Germinal center (tissue), 1 donor: ENCODE measurements at regions not wholly inside any gene's neighbourhood (a gene's known extent, or its start where the extent isn't known, plus 50 kb on each side); places are given as distances from the start of the nearest gene placed in this dataset.
"Not testable (repeated sequence)": the region's sequence is repeated elsewhere in the genome, so short reads cannot be mapped to it uniquely, and the experiment has no call there.

Experiments
- DNase-seq: peaks from one replicate; pipeline ENCODE4 v3.0.0; 2012; ENCODE audit warnings: mixed read lengths, low spot score

GRCh38 chr1:144516172-144516571 is 54.7 kb upstream of the NBPF15 start:
- DNase-seq, result not testable (repeated sequence)

DNA sequence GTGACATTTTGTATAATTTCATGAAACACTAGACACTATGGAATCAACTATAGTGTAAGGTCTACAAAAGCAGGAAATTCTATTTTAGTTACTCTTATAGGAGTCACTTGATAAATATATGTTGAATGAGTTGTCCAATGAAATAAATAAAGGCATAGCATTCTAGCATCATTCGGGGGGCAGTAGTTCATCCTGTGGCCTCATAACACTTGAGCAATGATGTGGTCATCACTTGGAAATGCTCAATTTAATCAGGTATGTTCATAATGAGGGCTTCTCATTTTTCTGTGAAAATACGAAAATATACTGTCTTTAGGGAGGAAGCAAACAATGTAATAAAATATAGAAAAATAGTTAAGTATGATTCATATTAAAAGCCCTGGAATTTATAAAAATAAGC is 55.4 kb upstream of the NBPF15 start:
- not testable (repeated sequence) for DNase-seq

GRCh38 chr1:144518439-144518838 is 57.0 kb upstream of the NBPF15 start:
- DNase-seq, result not testable (repeated sequence)

- DNase-seq, result not testable (repeated sequence)
These were observed 58.2 kb upstream of the NBPF15 start for GRCh38 chr1:144519528-144520189.

- DNase-seq, result peak; percentile 6
These were observed 62.4 kb upstream of the NBPF15 start for GRCh38 chr1:144523661-144524407.

DNA sequence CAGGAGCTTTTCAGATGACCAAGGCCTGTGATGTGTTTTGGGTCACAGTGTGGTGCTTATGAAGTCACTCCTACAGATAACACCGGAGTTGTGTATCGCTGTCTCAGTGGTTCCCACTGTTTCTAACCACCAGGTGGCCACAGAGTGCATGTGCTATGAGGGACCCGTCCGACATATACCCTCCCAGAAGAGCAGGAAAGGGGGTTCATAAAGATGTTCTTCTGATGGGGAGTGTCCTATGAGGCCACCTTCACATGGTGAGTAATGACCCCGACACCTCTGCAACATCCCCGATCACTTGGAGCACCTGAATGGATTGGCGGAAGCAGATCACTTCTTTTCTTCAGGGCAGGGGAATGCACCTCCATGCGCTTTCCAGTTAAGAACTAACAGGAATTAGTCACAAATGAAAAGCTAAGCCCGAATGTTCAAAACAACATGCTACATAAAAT is 60.5 kb upstream of the PPIAL4F start:
- not testable (repeated sequence) for DNase-seq

DNA sequence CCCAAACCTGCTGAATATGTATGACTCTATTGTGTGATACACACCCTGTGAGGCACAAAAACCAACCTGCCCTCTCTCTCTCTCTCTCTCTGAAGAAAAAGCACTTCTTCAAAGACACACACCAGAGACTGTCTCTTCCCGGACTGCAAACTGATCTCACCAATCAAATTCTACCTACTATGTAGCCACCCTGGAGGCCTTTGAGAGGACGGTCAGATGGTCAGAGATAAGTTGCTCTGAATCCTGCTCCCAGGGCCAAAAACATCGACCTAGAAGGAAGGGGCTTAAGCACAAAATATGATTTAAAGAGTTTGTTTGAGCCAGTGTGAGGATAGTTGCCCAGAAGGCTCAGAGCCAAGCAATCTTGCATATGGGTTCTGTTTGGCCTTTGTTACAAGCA is 59.2 kb upstream of the PPIAL4F start:
- DNase-seq, result not testable (repeated sequence)

- not testable (repeated sequence) for DNase-seq
These were observed 58.4 kb upstream of the PPIAL4F start for GRCh38 chr1:144534286-144534685.

- not testable (repeated sequence) for DNase-seq
These were observed 56.0 kb upstream of the PPIAL4F start for GRCh38 chr1:144536677-144537076.

- not testable (repeated sequence) for DNase-seq
These were observed 55.5 kb upstream of the PPIAL4F start for GRCh38 chr1:144537234-144537633.

DNA sequence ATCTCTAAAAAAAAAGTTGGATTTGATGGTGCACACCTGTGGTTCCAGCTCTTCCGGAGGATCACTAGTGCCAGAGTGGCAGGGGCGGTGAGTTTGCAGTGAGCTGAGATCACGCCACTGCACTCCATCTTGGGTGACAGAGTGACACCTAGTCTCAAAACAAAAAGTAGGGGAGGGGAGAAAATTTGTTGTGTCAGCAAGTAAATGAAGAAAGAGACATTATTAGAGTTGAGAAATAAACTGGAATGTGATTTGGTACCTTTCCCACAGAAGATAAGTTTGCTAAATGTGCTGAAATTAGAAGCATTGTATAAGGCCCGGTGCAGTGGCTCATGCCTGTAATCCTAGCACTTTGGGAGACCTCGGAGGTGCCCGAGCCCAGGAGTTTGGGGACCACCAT is 54.0 kb upstream of the PPIAL4F start:
- DNase-seq, result not testable (repeated sequence)

- not testable (repeated sequence) for DNase-seq
These were observed 53.3 kb upstream of the PPIAL4F start for GRCh38 chr1:144539191-144539960.
